ENCODE measurements at regions not wholly inside any gene's neighbourhood (a gene's known extent, or its start where the extent isn't known, plus 50 kb on each side); places are given as distances from the start of the nearest gene placed in this dataset.

- no peak for ATAC-seq (ENCODE audit: low read depth)
- Mint-ChIP-seq H3K9me3 (no peaks in the 10 kb centered on the region), H3K4me1 (no peaks in the 10 kb centered on the region), H3K27me3 (no peaks in the 10 kb centered on the region), H3K27ac (no peak overlapping the region), H3K36me3 (no peaks in the 10 kb centered on the region), H3K4me3 (no peak overlapping the region)
- POLR2A ChIA-PET: no interaction called here
- DNase-seq: no peak
Observed at GRCh38 chr15:62962101-62962995, 80.2 kb upstream of the TPM1 start.

DNA sequence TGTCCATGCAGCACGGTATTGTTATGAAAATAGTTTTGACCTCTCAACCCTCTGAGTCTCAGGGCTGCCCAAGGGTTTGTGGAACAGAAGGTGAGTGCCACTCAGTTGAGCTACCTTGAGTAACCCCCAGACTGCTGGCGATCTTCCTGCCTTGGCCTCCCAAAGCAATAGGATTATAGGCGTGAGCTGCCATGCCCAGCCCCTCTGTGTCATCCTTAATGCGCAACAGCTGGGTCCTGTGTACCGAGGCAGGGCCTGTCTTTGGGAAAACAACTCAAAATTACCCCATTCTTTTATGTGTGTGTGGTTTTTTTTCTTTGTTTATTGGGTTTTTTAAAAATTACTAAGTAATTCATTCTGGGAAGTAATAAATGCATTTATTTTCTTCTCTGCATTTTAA, 78.3 kb upstream of the TPM1 start:
- Mint-ChIP-seq H3K27me3 (no peaks in the 10 kb centered on the region), H3K4me1 (no peaks in the 10 kb centered on the region), H3K9me3 (no peaks in the 10 kb centered on the region), H3K4me3 (no peak overlapping the region), H3K36me3 (no peaks in the 10 kb centered on the region), H3K27ac (no peak overlapping the region)
- DNase-seq: no peak
- POLR2A ChIA-PET: no interaction called here
- no peak for ATAC-seq (ENCODE audit: low read depth)

DNA sequence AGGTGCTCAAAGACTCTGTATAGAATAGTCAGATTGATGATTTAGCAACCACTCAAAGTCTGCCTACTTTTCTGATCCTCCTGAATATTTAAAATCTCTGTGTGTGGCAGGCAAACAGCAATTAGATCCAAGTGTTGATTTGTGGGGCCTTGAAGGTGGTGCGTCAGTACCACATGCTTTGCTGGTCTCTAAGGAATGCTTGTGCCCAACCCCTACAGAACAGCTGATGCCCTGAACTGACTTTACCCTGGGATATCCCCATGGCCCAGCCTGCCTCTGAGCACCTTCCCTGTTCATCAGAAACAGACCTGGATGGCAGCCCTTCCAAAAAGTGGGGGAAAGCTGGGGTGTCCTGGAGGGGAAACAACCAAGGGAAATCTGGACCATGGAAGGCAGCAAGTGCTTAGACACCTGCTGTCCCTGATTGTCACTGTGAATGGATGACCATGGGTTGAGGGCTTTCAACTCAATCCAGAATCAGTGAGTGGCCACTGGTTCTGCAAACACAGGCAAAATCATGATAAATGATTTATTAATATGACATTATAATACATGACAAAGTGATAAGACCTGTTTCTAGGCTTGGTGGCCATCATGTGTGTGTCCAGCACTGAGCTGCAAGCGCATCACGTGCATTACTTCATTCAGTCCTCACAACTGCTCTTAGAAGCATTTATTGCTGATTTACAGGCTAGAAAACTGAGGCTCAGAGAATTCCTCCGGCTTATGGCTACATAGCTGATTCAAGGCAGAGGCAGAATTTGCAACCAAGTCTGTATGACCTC, 76.1 kb upstream of the TPM1 start:
- Mint-ChIP-seq H3K36me3 (no peaks in the 10 kb centered on the region), H3K27ac (no peak overlapping the region), H3K4me3 (no peak overlapping the region), H3K9me3 (no peaks in the 10 kb centered on the region), H3K4me1 (peaks cover 5% of the 10 kb centered on the region), H3K27me3 (peaks cover 4% of the 10 kb centered on the region)
- no peak for DNase-seq
- POLR2A ChIA-PET: no interaction called here
- ATAC-seq (ENCODE audit: low read depth): no peak

- DNase-seq (no peak), ATAC-seq (ENCODE audit: low read depth) (no peak)
- Mint-ChIP-seq H3K9me3 (no peaks in the 10 kb centered on the region), H3K27ac (no peak overlapping the region), H3K4me1 (peaks cover 5% of the 10 kb centered on the region), H3K27me3 (peaks cover 11% of the 10 kb centered on the region), H3K36me3 (no peaks in the 10 kb centered on the region), H3K4me3 (no peak overlapping the region)
- POLR2A ChIA-PET: no interaction called here
Observed at GRCh38 chr15:62968699-62969098, 73.8 kb upstream of the TPM1 start.

GRCh38 chr15:62969442-62970089, 73.0 kb upstream of the TPM1 start:
- H3K4me3 Mint-ChIP-seq: no peak overlapping the region
- H3K27me3 Mint-ChIP-seq: peaks cover 13% of the 10 kb centered on the region
- ATAC-seq (ENCODE audit: low read depth) (no peak), DNase-seq (no peak)
- H3K27ac Mint-ChIP-seq: no peak overlapping the region
- no peaks in the 10 kb centered on the region for H3K36me3 Mint-ChIP-seq
- H3K9me3 Mint-ChIP-seq: no peaks in the 10 kb centered on the region
- POLR2A ChIA-PET: no interaction called here
- H3K4me1 Mint-ChIP-seq: peaks cover 5% of the 10 kb centered on the region

DNA sequence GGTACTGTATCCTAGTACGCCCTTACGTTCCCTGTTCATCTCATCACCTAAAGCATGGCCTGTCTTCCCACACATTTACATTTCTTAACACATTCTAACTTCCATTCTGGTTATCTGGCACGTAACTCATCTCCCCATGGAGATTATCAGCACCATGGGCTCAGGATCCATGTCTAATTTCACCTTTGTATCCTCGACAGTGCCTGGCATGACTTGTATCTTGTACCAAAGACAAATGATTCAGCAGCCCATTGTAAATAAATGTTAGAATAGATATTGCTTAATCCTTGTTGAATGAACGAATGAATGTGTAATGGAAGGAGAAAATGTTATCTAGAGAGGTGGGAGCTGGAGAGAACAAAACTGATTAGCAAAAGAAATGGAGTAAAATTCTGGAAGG, 69.7 kb upstream of the TPM1 start:
- H3K4me1 Mint-ChIP-seq: peaks cover 5% of the 10 kb centered on the region
- H3K27ac Mint-ChIP-seq: no peak overlapping the region

GRCh38 chr15:62975515-62975914, 67.0 kb upstream of the TPM1 start:
- Mint-ChIP-seq H3K9me3 (no peaks in the 10 kb centered on the region), H3K4me3 (no peak overlapping the region), H3K27me3 (peaks cover 19% of the 10 kb centered on the region), H3K4me1 (peaks cover 5% of the 10 kb centered on the region), H3K36me3 (no peaks in the 10 kb centered on the region), H3K27ac (no peak overlapping the region)
- POLR2A ChIA-PET: no interaction called here
- no peak for DNase-seq
- ATAC-seq (ENCODE audit: low read depth): no peak

More for the DNA sequence above, 69.7 kb upstream of the TPM1 start:
- no peaks in the 10 kb centered on the region for H3K36me3 Mint-ChIP-seq
- H3K27me3 Mint-ChIP-seq: peaks cover 13% of the 10 kb centered on the region
- ATAC-seq (ENCODE audit: low read depth): no peak
- H3K9me3 Mint-ChIP-seq: no peaks in the 10 kb centered on the region
- no peak overlapping the region for H3K4me3 Mint-ChIP-seq
- no peak for DNase-seq
- POLR2A ChIA-PET: no interaction called here

- Mint-ChIP-seq H3K4me1 (no peaks in the 10 kb centered on the region), H3K9me3 (no peaks in the 10 kb centered on the region), H3K27me3 (peaks cover 17% of the 10 kb centered on the region), H3K27ac (no peak overlapping the region), H3K4me3 (no peak overlapping the region), H3K36me3 (no peaks in the 10 kb centered on the region)
- POLR2A ChIA-PET: no interaction called here
- ATAC-seq (ENCODE audit: low read depth) (no peak), DNase-seq (no peak)
Observed at GRCh38 chr15:62976301-62976881, 66.2 kb upstream of the TPM1 start.

DNA sequence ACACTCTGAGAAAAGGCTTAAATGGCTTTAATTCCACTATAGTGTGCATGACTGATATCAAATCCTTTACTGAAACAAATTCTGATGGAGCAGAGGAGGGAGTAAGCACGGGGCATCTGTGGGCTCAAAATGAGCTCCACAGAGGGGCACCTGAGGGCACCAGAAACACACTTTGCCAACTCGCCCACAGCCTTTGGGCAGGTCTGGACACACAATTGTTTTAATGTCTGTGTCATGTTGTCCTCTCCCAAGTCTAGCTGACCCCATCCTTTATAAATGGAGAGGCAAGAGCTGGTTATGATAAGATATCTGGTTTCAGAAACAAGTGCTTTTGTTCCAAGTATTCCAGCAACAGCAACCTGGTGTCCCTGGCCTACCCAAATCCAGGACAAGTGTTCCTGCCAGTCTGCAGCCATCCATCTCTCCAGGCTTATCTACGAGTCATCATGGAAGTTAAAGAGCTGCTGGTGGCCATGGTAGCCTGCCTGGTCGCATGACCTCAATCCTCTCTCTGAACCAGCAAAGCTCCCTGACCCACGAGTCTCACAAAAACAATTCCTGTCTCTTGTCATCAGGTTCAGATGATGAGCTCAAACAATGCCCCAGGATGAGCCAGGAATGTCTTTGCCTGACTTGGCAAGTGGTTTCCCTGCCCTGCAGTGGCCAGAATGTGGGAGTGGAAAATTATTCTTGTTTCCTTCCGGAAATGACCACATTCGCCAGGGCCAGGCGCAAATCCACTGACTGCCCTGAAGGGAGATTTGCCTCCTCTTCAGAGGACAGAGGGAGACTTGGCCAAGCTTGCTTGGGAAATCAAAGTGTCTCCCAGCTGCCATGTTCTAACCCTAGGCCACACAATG, 64.4 kb upstream of the TPM1 start:
- no peaks in the 10 kb centered on the region for H3K36me3 Mint-ChIP-seq
- H3K4me1 Mint-ChIP-seq: no peaks in the 10 kb centered on the region
- ATAC-seq (ENCODE audit: low read depth) (no peak), DNase-seq (no peak)
- H3K27me3 Mint-ChIP-seq: peaks cover 12% of the 10 kb centered on the region
- H3K4me3 Mint-ChIP-seq: no peak overlapping the region
- H3K27ac Mint-ChIP-seq: no peak overlapping the region
- no peaks in the 10 kb centered on the region for H3K9me3 Mint-ChIP-seq
- POLR2A ChIA-PET: no interaction called here

DNA sequence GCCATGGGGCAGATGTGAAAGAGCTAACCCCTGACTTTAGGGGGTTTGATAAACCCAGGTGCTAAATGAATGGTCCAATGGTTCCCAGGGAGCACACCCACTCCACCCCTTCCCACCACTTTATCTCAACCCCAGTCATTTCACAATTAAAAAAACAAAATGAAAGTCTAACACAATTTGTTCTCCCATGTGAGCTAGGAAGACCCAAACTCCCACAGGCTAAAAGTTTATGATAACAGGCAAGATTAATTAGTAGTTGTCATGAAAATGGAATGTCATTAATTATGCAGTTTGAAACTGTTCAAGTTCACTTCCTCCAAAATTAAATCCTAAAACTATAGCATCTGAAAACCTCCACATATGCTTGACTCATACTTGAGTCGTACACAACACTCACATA, 63.3 kb upstream of the TPM1 start:
- no peak for DNase-seq
- Mint-ChIP-seq H3K4me1 (no peaks in the 10 kb centered on the region), H3K27me3 (peaks cover 8% of the 10 kb centered on the region), H3K27ac (no peak overlapping the region), H3K9me3 (no peaks in the 10 kb centered on the region), H3K4me3 (no peak overlapping the region), H3K36me3 (no peaks in the 10 kb centered on the region)
- POLR2A ChIA-PET: no interaction called here
- no peak for ATAC-seq (ENCODE audit: low read depth)

DNA sequence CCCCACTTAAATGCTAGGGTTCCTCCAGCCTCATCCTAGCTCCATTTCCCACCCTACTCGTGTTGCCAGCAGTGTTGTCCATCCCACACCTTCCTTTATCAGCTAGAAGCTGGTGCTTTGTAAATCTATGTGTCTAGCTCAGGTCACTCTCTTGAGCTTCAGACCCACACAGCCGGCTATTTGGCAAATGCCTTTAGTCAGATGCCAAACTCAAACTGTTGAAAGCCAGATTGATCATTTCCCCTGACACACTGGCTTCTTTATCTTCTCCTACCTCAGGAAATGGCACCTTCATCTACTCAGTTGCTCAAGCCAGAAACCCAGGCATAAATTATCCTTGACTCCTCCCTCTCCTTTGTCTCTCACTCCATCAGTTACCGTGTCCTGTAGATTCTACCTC, 61.5 kb upstream of the TPM1 start:
- no peaks in the 10 kb centered on the region for H3K4me1 Mint-ChIP-seq
- no peaks in the 10 kb centered on the region for H3K36me3 Mint-ChIP-seq
- ATAC-seq (ENCODE audit: low read depth): no peak
- H3K27ac Mint-ChIP-seq: no peak overlapping the region
- no peaks in the 10 kb centered on the region for H3K9me3 Mint-ChIP-seq
- no peak for DNase-seq
- H3K27me3 Mint-ChIP-seq: peaks cover 8% of the 10 kb centered on the region
- POLR2A ChIA-PET: no interaction called here
- H3K4me3 Mint-ChIP-seq: no peak overlapping the region

DNA sequence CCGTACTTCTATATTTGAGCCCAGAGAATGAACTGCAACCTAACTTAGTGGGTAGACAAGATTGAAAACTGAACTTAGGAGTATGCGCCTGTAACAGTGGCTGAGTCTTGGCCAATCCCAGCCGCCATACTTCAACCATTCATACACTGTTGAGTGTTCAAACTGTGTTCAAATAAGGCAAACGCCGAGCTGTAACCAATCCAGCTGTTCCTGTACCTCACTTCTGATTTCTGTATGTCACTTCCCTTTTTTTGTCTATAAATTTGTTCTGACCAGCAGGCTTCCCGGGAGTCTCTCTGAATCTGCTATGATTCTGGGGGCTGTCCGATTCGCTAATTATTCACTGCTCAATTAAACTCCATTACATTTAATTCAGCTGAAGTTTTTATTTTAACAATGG, 58.6 kb upstream of the TPM1 start:
- H3K36me3 Mint-ChIP-seq: no peaks in the 10 kb centered on the region
- ATAC-seq (ENCODE audit: low read depth) (no peak), DNase-seq (no peak)
- no peak overlapping the region for H3K27ac Mint-ChIP-seq
- POLR2A ChIA-PET: no interaction called here
- H3K9me3 Mint-ChIP-seq: no peaks in the 10 kb centered on the region
- H3K4me1 Mint-ChIP-seq: no peaks in the 10 kb centered on the region
- H3K4me3 Mint-ChIP-seq: no peak overlapping the region
- H3K27me3 Mint-ChIP-seq: peaks cover 5% of the 10 kb centered on the region

DNA sequence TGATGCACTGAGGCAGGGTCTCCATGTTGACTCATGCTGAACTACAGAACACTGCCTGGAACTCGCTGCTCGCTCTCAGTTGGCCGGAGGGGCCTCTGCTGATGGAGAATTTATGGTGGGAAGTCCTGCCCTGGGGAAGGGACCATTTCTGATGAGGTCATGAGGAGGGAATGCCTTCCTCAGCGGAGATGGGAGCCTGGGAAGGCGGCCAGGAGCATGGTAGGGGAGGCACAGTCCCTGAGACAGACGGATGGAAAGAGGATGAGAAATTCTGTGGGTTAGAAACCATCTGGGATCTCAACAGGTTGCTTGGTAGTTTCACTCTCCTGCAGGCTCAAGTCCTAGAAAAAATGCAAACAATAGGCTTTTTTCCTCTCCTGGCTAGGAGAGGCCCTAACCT, 56.8 kb upstream of the TPM1 start:
- Mint-ChIP-seq H3K36me3 (no peaks in the 10 kb centered on the region), H3K27me3 (peaks cover 2% of the 10 kb centered on the region), H3K4me3 (no peak overlapping the region), H3K9me3 (no peaks in the 10 kb centered on the region), H3K27ac (no peak overlapping the region), H3K4me1 (no peaks in the 10 kb centered on the region)
- ATAC-seq (ENCODE audit: low read depth) (no peak), DNase-seq (no peak)
- POLR2A ChIA-PET: no interaction called here
